Stimulated activated CD8-positive, alpha-beta memory T cell treated with anti-CD3 and anti-CD28 coated beads, Interleukin-4, amount 100 ng/mL, for 48 hours (primary cell): ENCODE measurements at regions not wholly inside any gene's neighbourhood (a gene's known extent, or its start where the extent isn't known, plus 50 kb on each side); places are given as distances from the start of the nearest gene placed in this dataset.

Source experiments
- DNase-seq: peaks from one replicate; pipeline ENCODE4 v3.0.0-alpha.2; 2020

- no peak for DNase-seq
Measured at GRCh38 chr10:88174391-88174790, 311.0 kb downstream of the PTEN start.

GRCh38 chr10:88178758-88179157 lies 315.3 kb downstream of the PTEN start:
- DNase-seq = no peak

GRCh38 chr10:88179831-88180230 lies 316.4 kb downstream of the PTEN start:
- no peak for DNase-seq

- no peak for DNase-seq
Measured at GRCh38 chr10:88181902-88182600, 318.6 kb downstream of the PTEN start.

GRCh38 chr10:88182601-88182930 lies 319.1 kb downstream of the PTEN start:
- DNase-seq = no peak

- DNase-seq = no peak
Measured at GRCh38 chr10:88184543-88185297, 321.3 kb downstream of the PTEN start.

- DNase-seq = no peak
Measured at GRCh38 chr10:88185830-88186229, 322.4 kb downstream of the PTEN start.

- no peak for DNase-seq
Measured at GRCh38 chr10:88186335-88186734, 322.9 kb downstream of the PTEN start.

- DNase-seq = no peak
Measured at GRCh38 chr10:88187472-88187871, 324.0 kb downstream of the PTEN start.

- no peak for DNase-seq
Measured at GRCh38 chr10:88190123-88190522, 326.7 kb downstream of the PTEN start.

GRCh38 chr10:88190540-88191235 lies 327.3 kb downstream of the PTEN start:
- no peak for DNase-seq

- DNase-seq = no peak
Measured at GRCh38 chr10:88193018-88193417, 329.6 kb downstream of the PTEN start.

GRCh38 chr10:88194041-88194887 lies 330.8 kb downstream of the PTEN start:
- DNase-seq = peak; percentile 30

- no peak for DNase-seq
Measured at GRCh38 chr10:88194961-88195367, 331.5 kb downstream of the PTEN start.

GRCh38 chr10:88195841-88196240 lies 332.4 kb downstream of the PTEN start:
- no peak for DNase-seq

GRCh38 chr10:88196291-88196690 lies 332.9 kb downstream of the PTEN start:
- DNase-seq = no peak

GRCh38 chr10:88198023-88198422 lies 334.6 kb downstream of the PTEN start:
- DNase-seq = no peak

GRCh38 chr10:88200312-88201032 lies 337.0 kb downstream of the PTEN start:
- no peak for DNase-seq

GRCh38 chr10:88205842-88206446 lies 342.5 kb downstream of the PTEN start:
- no peak for DNase-seq

- no peak for DNase-seq
Measured at GRCh38 chr10:88207121-88207546, 343.7 kb downstream of the PTEN start.

GRCh38 chr10:88209231-88209630 lies 345.8 kb downstream of the PTEN start:
- no peak for DNase-seq
